OCI-LY3 (cell line): ENCODE measurements at regions not wholly inside any gene's neighbourhood (a gene's known extent, or its start where the extent isn't known, plus 50 kb on each side); places are given as distances from the start of the nearest gene placed in this dataset.
A peak's percentile ranks its signal among the peaks of the same experiment; 100 is the strongest.

Experiments
- H2AFZ ChIP-seq: fragments of 200-600, 300-600 bp; shearing (Covaris generic); 2 replicates; pipeline ENCODE4 v1.6.0; 2014; ENCODE audit warnings: antibody characterized with exemption, low read depth, low read length
- H3K27ac ChIP-seq: fragments of 200-600, 300-600 bp; sonication (generic); 2 replicates; pipeline ENCODE4 v1.5.1; 2014; ENCODE audit warnings: mild to moderate bottlenecking, low read length, moderate library complexity, mixed read lengths
- H3K27me3 ChIP-seq: fragments of 200-600, 300-600 bp; sonication (generic); 2 replicates; pipeline ENCODE4 v1.6.1; 2014; ENCODE audit warnings: low read depth, low read length, mixed read lengths
- H3K36me3 ChIP-seq: fragments of 200-600, 300-600 bp; sonication (generic); replicated peaks from 2 replicates; pipeline ENCODE3; 2014; ENCODE audit warnings: low read depth, low read length, mixed read lengths
- H3K4me1 ChIP-seq: fragments of 300-600, 200-600 bp; sonication (generic); 2 replicates; pipeline ENCODE4 v1.6.1; 2014; ENCODE audit warnings: low read length, mixed read lengths
- H3K4me2 ChIP-seq: fragments of 200-600, 300-600 bp; sonication (generic); 2 replicates; pipeline ENCODE4 v1.6.1; 2014; ENCODE audit warnings: low read length, mixed read lengths
- H3K4me3 ChIP-seq: fragments of 300-600, 200-600 bp; sonication (generic); 2 replicates; pipeline ENCODE4 v1.5.1; 2014; ENCODE audit warnings: antibody characterized with exemption, mild to moderate bottlenecking, low read length, moderate library complexity
- H3K79me2 ChIP-seq: fragments of 300-600, 200-600 bp; shearing (Covaris generic); 2 replicates; pipeline ENCODE4 v1.6.1; 2014; ENCODE audit warnings: mild to moderate bottlenecking, low read length, mixed read lengths
- H3K9ac ChIP-seq: fragments of 300-600, 200-600 bp; shearing (Covaris generic); 2 replicates; pipeline ENCODE4 v1.6.0; 2014; ENCODE audit warnings: mild to moderate bottlenecking, low read length, moderate library complexity
- H3K9me3 ChIP-seq: fragments of 200-600, 300-600 bp; shearing (Covaris generic); 2 replicates; pipeline ENCODE4 v1.6.1; 2014; ENCODE audit warnings: low read length, mixed read lengths; ENCODE audit not compliant: insufficient read depth
- H4K20me1 ChIP-seq: fragments of 200-600, 300-600 bp; sonication (generic); 2 replicates; pipeline ENCODE4 v1.6.1; 2016; ENCODE audit warnings: low read length, mixed read lengths; ENCODE audit not compliant: insufficient read depth
- EZH2phosphoT487 ChIP-seq: fragments of 200-600 bp; shearing (Covaris generic); IDR thresholded peaks from 2 replicates; pipeline ENCODE4 v1.6.1; 2018; ENCODE audit warnings: antibody characterized with exemption, mixed run types, low read depth
- TF ChIP-seq, protein P1 (sequence below): fragments of 200-600, 300-600 bp; sonication (generic); IDR thresholded peaks from 2 replicates; pipeline ENCODE4 v1.5.1; 2014; ENCODE audit warnings: antibody characterized with exemption, low read length, low read depth

DNA sequence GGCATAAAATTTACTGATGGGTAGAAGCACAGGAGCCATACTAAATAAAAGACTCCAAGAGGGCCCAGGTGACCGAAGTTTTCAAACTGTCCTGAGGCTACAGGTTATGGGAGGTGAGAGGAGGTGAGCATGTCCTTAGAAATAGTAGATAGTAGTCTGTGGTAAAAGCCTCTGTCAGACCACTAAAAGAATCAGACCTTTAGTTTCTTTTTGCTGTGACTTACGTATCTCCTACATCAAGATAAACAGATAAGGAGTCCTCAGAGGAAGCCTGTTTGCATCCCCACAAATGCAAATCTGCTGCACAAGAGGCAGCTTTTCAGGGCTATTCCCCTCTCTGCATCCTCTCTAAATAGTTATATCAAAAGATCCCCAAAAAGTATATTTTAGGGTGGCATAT lies 711.6 kb upstream of the SLITRK6 start:
- Histone ChIP-seq H4K20me1 (no peaks in the 10 kb centered on the region), H3K9ac (no peak overlapping the region), H3K9me3 (no peaks in the 10 kb centered on the region), H3K27ac (no peak overlapping the region), H3K4me3 (no peak overlapping the region), H2AFZ (peak overlapping the region; percentile 16; the same call in 1 of the 2 replicates), H3K79me2 (no peaks in the 10 kb centered on the region), H3K27me3 (no peaks in the 10 kb centered on the region), H3K36me3 (no peaks in the 10 kb centered on the region), H3K4me2 (no peak overlapping the region), H3K4me1 (no peaks in the 10 kb centered on the region)
- TF ChIP-seq, protein P1, sequence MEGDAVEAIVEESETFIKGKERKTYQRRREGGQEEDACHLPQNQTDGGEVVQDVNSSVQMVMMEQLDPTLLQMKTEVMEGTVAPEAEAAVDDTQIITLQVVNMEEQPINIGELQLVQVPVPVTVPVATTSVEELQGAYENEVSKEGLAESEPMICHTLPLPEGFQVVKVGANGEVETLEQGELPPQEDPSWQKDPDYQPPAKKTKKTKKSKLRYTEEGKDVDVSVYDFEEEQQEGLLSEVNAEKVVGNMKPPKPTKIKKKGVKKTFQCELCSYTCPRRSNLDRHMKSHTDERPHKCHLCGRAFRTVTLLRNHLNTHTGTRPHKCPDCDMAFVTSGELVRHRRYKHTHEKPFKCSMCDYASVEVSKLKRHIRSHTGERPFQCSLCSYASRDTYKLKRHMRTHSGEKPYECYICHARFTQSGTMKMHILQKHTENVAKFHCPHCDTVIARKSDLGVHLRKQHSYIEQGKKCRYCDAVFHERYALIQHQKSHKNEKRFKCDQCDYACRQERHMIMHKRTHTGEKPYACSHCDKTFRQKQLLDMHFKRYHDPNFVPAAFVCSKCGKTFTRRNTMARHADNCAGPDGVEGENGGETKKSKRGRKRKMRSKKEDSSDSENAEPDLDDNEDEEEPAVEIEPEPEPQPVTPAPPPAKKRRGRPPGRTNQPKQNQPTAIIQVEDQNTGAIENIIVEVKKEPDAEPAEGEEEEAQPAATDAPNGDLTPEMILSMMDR: no peak
- no peak for TF ChIP-seq EZH2phosphoT487

DNA sequence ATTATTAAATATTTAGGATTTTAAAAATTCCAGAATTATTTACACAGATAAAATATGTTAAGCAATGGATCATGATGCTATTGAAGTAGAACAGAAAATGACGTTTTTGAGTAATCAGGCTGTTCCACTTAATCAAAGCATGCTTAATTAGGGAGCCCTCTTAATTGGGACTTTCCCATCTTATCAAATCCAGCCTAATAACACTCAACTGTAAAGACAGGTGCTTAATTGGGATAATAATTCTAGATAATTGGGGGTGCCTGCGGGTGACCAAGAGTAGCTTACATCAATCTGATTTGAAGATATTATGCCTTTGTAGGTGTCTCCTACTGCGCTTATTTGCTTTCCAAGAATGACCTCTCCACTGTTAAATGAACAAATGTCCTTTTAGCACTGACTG lies 742.2 kb upstream of the SLITRK6 start:
- no peak for TF ChIP-seq EZH2phosphoT487
- TF ChIP-seq, protein P1: no peak
- H2AFZ ChIP-seq: no peak overlapping the region
- no peaks in the 10 kb centered on the region for H3K4me1 ChIP-seq
- no peaks in the 10 kb centered on the region for H4K20me1 ChIP-seq
- H3K27ac ChIP-seq: no peak overlapping the region
- no peaks in the 10 kb centered on the region for H3K36me3 ChIP-seq
- H3K4me2 ChIP-seq: no peak overlapping the region
- H3K79me2 ChIP-seq: no peaks in the 10 kb centered on the region
- no peaks in the 10 kb centered on the region for H3K27me3 ChIP-seq
- no peak overlapping the region for H3K4me3 ChIP-seq
- no peaks in the 10 kb centered on the region for H3K9me3 ChIP-seq
- H3K9ac ChIP-seq: no peak overlapping the region

DNA sequence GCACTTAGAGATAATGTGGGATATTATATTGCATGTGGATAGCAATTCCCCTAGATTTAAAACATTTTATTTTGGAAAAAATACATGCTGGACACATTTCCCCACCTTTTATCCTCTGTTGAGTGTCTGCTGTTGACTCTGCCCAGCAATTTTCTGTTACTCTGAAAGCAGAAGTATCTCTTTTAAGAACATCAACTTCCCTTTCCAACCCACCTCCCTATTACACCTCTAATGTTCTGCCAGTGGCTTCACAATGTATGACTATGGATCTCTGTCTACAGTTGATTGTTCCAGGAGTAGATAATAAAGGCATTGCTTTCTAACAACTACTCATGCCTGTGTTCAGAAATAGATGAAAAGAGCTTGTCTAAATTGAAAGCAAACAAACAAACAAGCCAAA lies 754.8 kb upstream of the SLITRK6 start:
- no peaks in the 10 kb centered on the region for H4K20me1 ChIP-seq
- H3K27me3 ChIP-seq: no peaks in the 10 kb centered on the region
- no peak overlapping the region for H3K4me3 ChIP-seq
- H3K4me2 ChIP-seq: no peak overlapping the region
- H3K9me3 ChIP-seq: no peaks in the 10 kb centered on the region
- no peak overlapping the region for H3K9ac ChIP-seq
- H3K79me2 ChIP-seq: no peaks in the 10 kb centered on the region
- TF ChIP-seq, protein P1: no peak
- TF ChIP-seq EZH2phosphoT487: no peak
- peaks cover 5% of the 10 kb centered on the region; the same call in 1 of the 2 replicates for H3K4me1 ChIP-seq
- no peaks in the 10 kb centered on the region for H3K36me3 ChIP-seq
- H2AFZ ChIP-seq: no peak overlapping the region
- H3K27ac ChIP-seq: no peak overlapping the region

DNA sequence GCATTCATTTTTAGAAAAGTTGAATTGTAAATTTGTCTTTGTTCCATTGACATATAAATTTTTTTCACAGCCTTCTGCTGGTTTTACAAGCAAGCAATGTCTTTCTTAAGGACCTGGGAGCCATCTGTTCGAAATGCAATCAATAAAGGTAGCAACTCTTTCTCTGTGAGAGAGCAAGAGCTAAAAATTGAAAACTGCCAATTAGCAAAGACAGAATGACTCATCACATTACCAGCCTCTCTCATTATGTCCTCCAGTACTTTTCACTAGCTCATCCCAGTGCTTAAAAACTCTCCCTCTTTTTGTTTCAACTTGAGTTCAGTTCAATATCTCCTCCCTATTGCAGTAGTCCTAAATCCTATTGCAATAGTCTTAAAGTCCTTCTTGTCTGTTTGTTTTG lies 760.7 kb upstream of the SLITRK6 start:
- Histone ChIP-seq H3K27me3 (no peaks in the 10 kb centered on the region), H3K27ac (no peak overlapping the region), H3K9ac (no peak overlapping the region), H3K4me2 (no peak overlapping the region), H3K4me1 (0 out of 2 replicates have a peak, but pooled peaks cover 2% of the 10 kb centered on the region), H3K4me3 (no peak overlapping the region), H2AFZ (no peak overlapping the region), H4K20me1 (no peaks in the 10 kb centered on the region), H3K36me3 (no peaks in the 10 kb centered on the region), H3K9me3 (no peaks in the 10 kb centered on the region), H3K79me2 (no peaks in the 10 kb centered on the region)
- no peak for TF ChIP-seq EZH2phosphoT487
- TF ChIP-seq, protein P1: no peak
